DND-41 (cell line): ENCODE measurements at regions not wholly inside any gene's neighbourhood (a gene's known extent, or its start where the extent isn't known, plus 50 kb on each side); places are given as distances from the start of the nearest gene placed in this dataset.

ENCODE experiments used
- EZH2 ChIP-seq: IDR thresholded peaks from 3 replicates; pipeline ENCODE4 v1.6.1; 2012; ENCODE audit warnings: borderline replicate concordance, low read depth, mild to moderate bottlenecking, moderate library complexity, low read length, inconsistent platforms; ENCODE audit not compliant: severe bottlenecking
- TF ChIP-seq, protein P1 (sequence below): IDR thresholded peaks from 2 replicates; pipeline ENCODE4 v1.5.1; 2012; ENCODE audit warnings: borderline replicate concordance, low read length, moderate library complexity, mild to moderate bottlenecking; ENCODE audit not compliant: poor library complexity, severe bottlenecking; ENCODE audit errors: extremely low read depth

DNA sequence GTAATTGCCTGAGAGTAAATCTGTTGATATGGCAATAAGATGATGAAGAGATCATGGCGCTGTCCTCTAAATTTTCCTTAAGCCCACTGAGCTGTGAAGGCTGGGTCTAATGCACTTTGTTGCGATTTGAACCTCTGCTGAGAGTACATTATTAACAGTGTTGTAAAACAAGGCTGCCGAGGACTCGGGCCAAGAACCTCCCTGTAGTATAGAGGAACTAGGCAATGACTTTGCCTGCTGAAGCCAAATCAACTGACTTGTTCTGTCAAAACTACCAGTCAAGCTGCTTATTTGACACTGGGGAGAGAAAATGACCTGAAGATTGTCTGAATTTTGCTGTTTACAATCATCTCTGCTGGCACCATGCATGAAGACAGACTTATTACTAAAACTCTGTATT, 1154.7 kb downstream of the DTWD2 start:
- no peak for TF ChIP-seq EZH2
- TF ChIP-seq, protein P1, sequence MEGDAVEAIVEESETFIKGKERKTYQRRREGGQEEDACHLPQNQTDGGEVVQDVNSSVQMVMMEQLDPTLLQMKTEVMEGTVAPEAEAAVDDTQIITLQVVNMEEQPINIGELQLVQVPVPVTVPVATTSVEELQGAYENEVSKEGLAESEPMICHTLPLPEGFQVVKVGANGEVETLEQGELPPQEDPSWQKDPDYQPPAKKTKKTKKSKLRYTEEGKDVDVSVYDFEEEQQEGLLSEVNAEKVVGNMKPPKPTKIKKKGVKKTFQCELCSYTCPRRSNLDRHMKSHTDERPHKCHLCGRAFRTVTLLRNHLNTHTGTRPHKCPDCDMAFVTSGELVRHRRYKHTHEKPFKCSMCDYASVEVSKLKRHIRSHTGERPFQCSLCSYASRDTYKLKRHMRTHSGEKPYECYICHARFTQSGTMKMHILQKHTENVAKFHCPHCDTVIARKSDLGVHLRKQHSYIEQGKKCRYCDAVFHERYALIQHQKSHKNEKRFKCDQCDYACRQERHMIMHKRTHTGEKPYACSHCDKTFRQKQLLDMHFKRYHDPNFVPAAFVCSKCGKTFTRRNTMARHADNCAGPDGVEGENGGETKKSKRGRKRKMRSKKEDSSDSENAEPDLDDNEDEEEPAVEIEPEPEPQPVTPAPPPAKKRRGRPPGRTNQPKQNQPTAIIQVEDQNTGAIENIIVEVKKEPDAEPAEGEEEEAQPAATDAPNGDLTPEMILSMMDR, result no peak
